T-helper 9 cell (primary cell): ENCODE measurements at regions not wholly inside any gene's neighbourhood (a gene's known extent, or its start where the extent isn't known, plus 50 kb on each side); places are given as distances from the start of the nearest gene placed in this dataset.

Experiments used
- DNase-seq: peaks from one replicate; pipeline ENCODE4 v3.0.0-alpha.2; 2020

- no peak for DNase-seq
These were observed 256.9 kb upstream of the AKR1E2 start for GRCh38 chr10:4569151-4569550.

GRCh38 chr10:4568731-4569130, 257.3 kb upstream of the AKR1E2 start:
- DNase-seq = no peak

- no peak for DNase-seq
These were observed 257.9 kb upstream of the AKR1E2 start for GRCh38 chr10:4568086-4568485.

DNA sequence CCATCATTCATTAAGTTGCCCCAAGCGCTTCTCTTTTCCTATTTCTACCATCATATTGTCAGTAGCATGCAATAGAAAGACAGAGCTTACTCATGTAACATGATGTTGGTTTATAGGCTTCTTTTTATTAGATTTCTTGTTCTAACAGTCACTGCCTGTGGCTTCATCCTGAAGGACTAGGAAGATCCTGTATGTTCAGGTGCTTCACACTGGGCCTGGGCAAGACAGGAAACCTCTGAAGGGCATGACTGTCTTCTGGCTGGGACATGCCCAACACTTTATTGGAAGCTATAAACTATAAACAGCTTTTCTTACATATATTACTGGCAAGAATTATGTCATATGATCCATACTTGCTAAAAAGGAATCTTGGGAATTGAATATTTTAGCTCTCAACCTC, 258.4 kb upstream of the AKR1E2 start:
- DNase-seq = no peak

DNA sequence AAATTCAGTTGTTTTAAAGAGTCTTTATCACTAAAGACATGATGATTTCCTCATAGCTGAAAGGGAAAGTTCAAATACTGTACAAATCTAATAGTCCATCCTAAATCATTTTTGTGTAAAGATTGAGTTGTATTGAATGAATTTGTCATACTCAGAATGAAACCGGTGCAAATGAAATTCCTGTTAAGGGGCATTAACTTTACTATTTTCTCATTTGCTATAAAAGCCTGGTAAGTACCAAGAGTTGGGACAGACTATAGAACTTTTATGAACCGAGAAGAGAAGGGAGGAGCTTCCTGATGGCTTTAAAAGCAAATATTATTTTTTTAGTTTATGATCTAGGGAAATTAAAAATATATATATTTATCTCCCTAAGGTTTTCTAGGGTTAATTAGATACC, 260.0 kb upstream of the AKR1E2 start:
- DNase-seq = no peak

DNA sequence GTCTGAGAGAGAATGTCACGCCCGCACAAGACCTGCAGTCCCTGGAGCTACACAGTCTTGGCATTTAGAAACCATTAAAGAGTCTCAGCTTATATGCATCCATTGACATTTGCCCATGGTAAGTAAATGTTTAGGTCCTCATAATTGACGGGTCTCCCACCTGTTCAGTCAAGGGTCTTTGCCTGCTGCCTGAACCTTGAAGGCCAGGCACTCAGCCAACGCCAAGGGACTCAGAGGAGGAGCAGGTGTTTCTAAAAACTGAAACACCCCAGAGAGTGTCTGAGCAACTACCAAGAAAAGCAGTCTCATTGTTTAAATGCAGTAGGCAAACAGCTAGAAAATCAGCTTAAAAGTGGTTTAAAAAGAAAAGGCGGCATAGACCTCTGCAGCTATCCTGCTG, 264.7 kb upstream of the AKR1E2 start:
- DNase-seq = no peak

DNA sequence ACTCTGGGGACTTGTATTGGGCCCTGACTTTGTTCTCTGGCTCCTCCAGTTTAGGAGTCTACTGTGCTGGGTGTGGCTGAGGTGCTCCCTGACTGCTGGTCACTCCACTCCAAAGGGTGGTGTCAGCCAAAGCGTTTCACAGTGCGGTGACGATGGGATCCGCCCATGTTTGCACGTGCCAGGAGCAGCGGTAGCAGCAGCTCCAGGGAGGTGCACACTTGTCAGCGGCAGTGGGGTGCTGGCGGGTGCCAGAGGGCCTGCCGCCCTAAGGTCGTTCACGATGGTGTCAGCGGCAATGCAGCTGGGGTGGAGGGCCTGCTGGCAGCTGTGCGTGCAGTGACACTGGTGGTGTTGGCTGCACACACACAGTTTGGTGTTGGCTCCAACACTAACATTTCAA, 268.5 kb upstream of the AKR1E2 start:
- no peak for DNase-seq

DNA sequence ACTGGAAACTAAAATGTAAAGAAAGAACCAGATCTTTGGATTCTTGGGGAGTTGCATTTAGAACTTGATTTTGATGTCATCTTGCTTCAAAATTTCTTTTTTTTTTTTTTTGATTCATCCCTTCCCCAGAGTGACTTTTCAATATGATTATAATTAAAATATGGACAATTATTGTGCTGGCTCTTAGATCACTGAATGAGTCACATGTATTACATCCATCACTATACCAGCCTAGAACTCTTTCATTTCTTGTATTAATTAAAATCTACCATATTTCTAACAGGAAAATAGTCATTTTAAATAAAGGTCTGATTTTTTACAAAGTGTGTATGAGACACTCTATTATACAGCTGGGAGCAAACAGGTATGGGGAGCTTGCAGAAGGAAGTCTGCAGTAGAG, 269.5 kb upstream of the AKR1E2 start:
- DNase-seq = no peak

DNA sequence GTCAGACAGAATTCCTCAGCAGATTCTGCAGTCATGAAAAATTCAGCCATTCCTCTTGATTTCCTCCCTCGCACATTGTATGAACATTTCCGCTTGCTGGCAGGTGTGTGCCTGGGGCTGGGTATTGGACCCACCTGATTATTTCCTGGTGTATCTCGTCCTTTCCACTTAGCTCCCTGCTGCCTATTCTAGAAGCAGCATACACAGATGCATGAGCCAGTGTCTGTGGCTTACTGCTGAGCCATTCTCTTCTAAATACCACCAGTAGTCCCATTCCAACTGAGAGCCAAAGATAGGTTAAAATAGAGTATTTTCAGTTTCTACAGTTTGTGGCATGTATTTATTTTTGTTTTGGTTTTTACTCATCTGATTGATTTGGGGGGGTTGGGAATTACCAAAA, 270.1 kb upstream of the AKR1E2 start:
- DNase-seq = no peak

DNA sequence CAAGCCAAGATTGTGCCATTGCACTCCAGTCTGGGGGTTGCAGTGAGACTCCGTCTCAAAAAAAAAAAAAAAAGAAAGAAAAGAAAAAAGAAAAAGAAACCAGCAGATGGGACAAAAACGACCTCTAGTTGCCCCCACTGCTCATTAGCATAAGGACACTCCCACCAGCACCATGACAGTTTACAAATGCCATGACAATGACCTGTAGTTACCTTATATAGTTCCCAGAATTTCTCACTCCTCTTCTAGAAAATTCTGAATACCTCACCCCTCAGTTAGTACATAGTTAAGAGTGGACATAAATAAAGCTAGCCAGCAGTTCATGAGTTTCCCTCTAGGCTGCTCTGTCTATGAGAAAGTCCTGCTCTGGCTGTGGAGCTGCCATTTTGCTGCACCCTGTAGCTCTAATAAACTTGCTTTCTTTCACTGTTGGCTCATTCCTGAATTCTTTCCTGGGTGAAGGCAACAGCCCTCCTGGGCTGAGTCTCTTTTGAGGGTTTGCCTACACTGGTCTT, 276.8 kb upstream of the AKR1E2 start:
- DNase-seq = no peak

DNA sequence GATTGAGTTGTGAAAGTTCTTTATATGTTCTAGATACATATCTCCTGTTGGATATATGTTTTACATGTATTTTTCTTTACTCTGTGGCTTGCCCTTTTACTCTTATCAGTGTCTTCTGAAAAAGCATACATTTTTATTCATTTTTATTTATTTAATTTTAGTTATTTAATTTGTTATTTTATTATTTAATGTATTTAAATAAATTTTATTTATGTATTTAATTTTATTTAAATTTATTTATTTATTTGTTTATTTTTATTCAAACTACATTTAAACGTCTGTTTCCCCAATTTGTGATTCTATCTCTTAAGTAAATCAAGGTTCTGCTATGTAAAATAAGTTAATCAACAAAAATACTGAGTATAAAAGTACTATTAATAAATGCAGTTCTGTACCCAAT, 279.1 kb upstream of the AKR1E2 start:
- DNase-seq = no peak

DNA sequence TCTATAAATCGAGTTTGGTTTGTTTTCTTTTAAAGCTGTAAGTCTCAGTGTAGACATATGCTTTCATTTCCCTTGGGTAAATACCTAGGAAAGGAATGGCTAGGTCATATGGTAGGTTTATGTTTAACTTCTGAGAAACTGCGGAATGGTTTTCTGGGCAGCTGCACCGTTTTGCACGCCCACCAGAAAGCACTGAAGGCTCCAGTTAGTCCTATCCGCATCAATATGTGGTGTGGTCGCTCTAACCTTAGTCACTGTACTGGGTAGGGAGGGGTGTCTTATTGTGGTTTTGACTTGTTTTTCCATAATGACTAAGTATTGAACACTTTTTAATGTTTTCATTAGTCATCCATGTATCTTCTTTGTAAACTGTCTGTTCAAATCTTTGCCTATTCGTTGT, 279.5 kb upstream of the AKR1E2 start:
- DNase-seq = no peak

- DNase-seq = no peak
These were observed 280.9 kb upstream of the AKR1E2 start for GRCh38 chr10:4545062-4545461.

GRCh38 chr10:4543938-4544533, 282.0 kb upstream of the AKR1E2 start:
- DNase-seq = no peak

DNA sequence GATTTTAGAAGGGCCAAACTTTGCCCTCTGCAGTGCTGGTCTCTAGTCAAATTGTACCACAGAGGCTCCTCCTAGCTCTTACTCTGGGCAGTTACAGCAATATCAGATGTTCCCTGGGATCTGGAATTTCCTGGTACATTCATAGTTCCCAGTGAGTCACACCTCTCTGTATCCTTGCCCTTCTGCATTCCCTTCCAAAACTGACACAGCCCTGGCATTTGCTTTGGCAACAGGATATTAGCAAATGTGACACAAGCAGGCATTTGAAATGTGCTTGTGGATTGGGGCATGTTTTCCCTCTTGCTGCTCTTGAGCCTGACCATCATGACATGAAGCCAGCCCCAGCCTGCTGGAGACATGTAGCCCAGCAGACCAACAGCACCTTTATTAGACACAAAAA, 284.7 kb upstream of the AKR1E2 start:
- DNase-seq = no peak

GRCh38 chr10:4538016-4538415, 288.0 kb upstream of the AKR1E2 start:
- no peak for DNase-seq

DNA sequence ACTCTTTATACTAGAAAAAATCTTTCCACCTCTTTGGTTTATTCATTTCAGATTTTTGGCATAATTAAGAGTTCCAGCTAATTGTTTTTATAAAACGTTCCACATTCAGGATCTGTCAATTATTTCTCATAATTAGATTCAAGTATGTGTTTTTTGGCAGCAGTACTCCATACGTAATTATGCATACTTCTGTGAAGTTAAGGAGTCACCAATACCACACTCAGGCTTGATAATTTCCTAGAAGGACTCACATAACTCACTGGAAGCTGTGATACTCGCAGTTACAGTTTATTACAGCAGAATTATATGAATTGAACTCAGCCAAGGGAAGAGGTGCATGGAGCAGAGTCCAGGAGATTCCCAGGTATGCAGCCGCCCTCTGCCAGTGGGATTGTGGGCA, 290.5 kb upstream of the AKR1E2 start:
- DNase-seq = no peak

DNA sequence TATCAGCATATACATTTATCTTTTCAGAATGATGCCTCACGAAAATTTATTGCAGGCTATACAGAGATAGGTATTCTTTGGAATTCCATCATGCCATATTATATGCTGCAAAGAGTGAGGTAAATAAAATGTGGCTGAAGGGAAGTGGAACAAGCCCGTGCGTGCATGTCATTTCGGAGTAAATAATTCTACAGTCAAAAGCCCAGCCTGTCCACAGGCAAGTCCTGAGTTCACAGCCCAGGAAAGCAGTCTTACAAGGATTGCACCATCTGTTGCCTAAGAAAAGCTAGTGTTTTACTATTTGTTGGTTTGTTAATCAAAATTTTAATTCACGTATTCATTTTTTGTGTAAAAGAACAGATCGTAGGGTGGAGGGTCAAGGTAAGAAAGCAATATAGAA, 292.4 kb upstream of the AKR1E2 start:
- no peak for DNase-seq

DNA sequence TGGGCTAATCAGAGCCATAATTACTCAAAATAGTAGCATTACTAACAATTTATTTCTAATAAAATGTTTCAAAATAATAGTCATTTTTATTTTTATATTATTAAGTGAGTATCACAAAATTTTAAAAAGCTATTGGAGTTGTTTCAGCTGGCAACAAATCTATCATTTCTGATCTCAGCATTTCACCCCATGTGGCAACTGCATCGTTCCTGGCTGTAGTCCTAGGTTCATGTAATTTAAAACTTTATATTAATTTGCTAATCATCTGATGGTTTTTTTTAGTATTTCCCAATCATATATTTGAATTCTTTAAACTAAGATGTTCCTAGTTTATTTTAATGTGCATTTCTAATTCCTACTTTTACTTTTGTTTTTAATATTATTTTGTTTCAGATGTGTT, 293.0 kb upstream of the AKR1E2 start:
- no peak for DNase-seq

DNA sequence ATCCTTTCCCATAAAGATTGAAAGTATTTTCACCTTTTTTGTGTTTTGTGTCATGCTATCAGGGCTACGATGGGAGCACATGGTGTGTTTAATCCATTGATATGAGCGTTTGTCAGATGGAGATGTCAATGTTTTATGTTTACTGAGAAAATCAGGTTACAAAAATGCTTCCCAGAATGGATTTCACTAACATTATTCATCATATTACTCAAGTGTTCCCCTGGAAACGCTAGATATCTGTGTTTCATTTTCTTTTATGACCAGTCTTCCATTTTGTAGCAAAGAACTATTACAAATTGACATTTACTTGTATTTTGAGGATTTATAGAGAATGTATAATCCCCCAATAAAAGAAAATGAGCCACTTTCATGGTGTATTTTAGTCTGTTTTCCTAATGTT, 293.5 kb upstream of the AKR1E2 start:
- no peak for DNase-seq

- DNase-seq = no peak
These were observed 294.0 kb upstream of the AKR1E2 start for GRCh38 chr10:4532011-4532410.

- DNase-seq = no peak
These were observed 296.7 kb upstream of the AKR1E2 start for GRCh38 chr10:4529266-4529665.

DNA sequence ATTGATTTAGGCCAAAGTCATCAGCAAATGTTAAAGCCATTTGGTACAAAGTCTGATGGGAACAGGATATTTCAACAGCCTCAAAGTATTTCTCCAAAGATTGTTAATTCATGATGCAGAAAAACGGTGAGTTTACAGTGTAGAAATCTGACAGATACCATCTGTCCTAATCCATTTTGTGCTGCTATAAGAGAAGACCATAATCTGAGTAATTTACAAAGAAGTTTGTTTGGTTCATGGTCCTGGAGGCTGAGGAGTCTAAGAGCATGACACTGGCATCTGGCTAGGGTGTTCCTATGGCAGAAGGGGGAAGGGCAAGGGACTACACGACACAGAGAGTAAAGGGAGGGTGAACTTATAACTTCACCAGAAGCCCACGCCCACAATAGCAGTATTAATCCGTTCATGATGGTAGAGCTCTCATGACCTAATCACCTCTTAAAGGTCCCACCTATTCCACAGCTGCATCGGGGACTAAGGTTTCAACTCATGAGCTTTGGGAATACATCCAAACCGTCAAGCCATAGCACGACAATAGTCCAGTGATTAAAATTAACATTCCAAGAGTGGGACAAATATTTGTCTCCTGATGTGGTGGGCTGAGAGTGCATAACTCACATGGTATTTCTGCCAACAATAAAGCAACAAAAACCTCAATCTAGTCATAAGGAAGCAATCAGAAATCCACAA, 298.6 kb upstream of the AKR1E2 start:
- no peak for DNase-seq

DNA sequence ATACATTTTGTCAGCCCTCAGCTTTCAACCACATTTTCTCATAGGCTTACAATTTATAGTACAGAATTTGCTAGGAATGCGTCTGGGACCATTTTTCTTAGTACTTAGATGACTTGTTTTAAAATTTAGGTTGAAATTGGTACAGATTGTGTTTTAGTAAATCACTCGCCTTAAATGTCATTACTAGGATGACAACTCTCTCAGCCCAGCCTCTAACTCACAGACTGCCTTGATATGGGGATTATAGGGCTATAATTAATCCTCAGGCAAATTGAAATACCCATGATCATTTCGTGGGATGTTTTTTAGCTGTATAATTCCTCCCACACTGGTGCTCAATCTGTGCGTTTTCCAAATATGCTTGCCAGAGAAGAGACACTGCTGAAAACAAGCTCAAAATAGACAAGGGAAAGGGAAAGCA, 299.7 kb upstream of the AKR1E2 start:
- DNase-seq = no peak

GRCh38 chr10:4525103-4525502, 300.9 kb upstream of the AKR1E2 start:
- DNase-seq = no peak
